Mesendoderm (in vitro differentiated cells): ENCODE measurements at regions not wholly inside any gene's neighbourhood (a gene's known extent, or its start where the extent isn't known, plus 50 kb on each side); places are given as distances from the start of the nearest gene placed in this dataset.

Experiments
- DNase-seq: peaks from one replicate; pipeline ENCODE4 v3.0.0; 2013
- H2AK5ac ChIP-seq: 2 replicates; pipeline ENCODE4 v1.6.1; 2013; ENCODE audit warnings: low read length, inconsistent platforms
- H2BK120ac ChIP-seq: 2 replicates; pipeline ENCODE4 v1.6.1; 2013; ENCODE audit warnings: low read depth, mild to moderate bottlenecking, low read length, moderate library complexity, mixed read lengths
- H2BK15ac ChIP-seq: replicated peaks from 2 replicates; pipeline ENCODE4 v1.6.1; 2013; ENCODE audit warnings: low read depth, mild to moderate bottlenecking, moderate library complexity
- H2BK5ac ChIP-seq: 2 replicates; pipeline ENCODE4 v1.6.1; 2013; ENCODE audit warnings: low read length, inconsistent platforms
- H3K18ac ChIP-seq: 2 replicates; pipeline ENCODE4 v1.6.1; 2013; ENCODE audit warnings: mild to moderate bottlenecking, low read length, mixed read lengths
- H3K23ac ChIP-seq: one replicate; pipeline ENCODE4 v1.6.1; 2013; ENCODE audit warnings: low read length
- H3K27ac ChIP-seq: 2 replicates; pipeline ENCODE4 v1.5.1; 2013; ENCODE audit warnings: low read depth, mild to moderate bottlenecking, inconsistent platforms, low read length, moderate library complexity
- H3K27me3 ChIP-seq: 2 replicates; pipeline ENCODE4 v1.6.1; 2013; ENCODE audit warnings: low read length, control low read depth, mild to moderate bottlenecking, inconsistent platforms; ENCODE audit not compliant: insufficient read depth, poor library complexity
- H3K36me3 ChIP-seq: 2 replicates; pipeline ENCODE4 v1.6.1; 2013; ENCODE audit warnings: low read length, inconsistent platforms; ENCODE audit not compliant: control insufficient read depth, insufficient read depth
- H3K4ac ChIP-seq: one replicate; pipeline ENCODE4 v1.6.1; 2013; ENCODE audit warnings: low read depth, mild to moderate bottlenecking, low read length, moderate library complexity
- H3K4me1 ChIP-seq: 2 replicates; pipeline ENCODE4 v1.6.1; 2013; ENCODE audit warnings: low read depth, low read length, inconsistent platforms; ENCODE audit not compliant: control insufficient read depth
- H3K4me2 ChIP-seq: 2 replicates; pipeline ENCODE4 v1.6.1; 2013; ENCODE audit warnings: low read length
- H3K4me3 ChIP-seq: 2 replicates; pipeline ENCODE4 v1.5.1; 2013; ENCODE audit warnings: mild to moderate bottlenecking, low read length
- H3K56ac ChIP-seq: one replicate; pipeline ENCODE4 v1.6.1; 2013; ENCODE audit warnings: low read length
- H3K79me1 ChIP-seq: 2 replicates; pipeline ENCODE4 v1.6.1; 2013; ENCODE audit warnings: low read length, inconsistent platforms
- H3K79me2 ChIP-seq: 2 replicates; pipeline ENCODE4 v1.6.1; 2013; ENCODE audit warnings: mild to moderate bottlenecking, low read length; ENCODE audit not compliant: control insufficient read depth, insufficient read depth
- H3K9ac ChIP-seq: 2 replicates; pipeline ENCODE4 v1.6.1; 2013; ENCODE audit warnings: low read length, inconsistent platforms
- H4K5ac ChIP-seq: one replicate; pipeline ENCODE4 v1.6.1; 2013; ENCODE audit warnings: low read length
- H4K8ac ChIP-seq: one replicate; pipeline ENCODE4 v1.6.1; 2013; ENCODE audit warnings: low read depth, mild to moderate bottlenecking, control low read depth, low read length, moderate library complexity
- WGBS: extraction: QIAGEN DNeasy Blood & Tissue Kit; methylation state at CpG from one replicate; pipeline ENCODE4 v1.1.7; 2013; ENCODE audit warnings: low lambda C conversion rate, missing lambda C conversion rate; ENCODE audit not compliant: insufficient coverage; ENCODE audit errors: extremely low coverage; 5-methylcytosine and 5-hydroxymethylcytosine counted together

- DNase-seq: no peak
- Histone ChIP-seq H3K4ac (no peak overlapping the region), H3K4me2 (no peak overlapping the region), H2BK120ac (no peak overlapping the region), H3K4me3 (no peak overlapping the region), H3K27ac (no peak overlapping the region), H2BK5ac (no peak overlapping the region), H3K36me3 (no peaks in the 10 kb centered on the region), H3K79me2 (no peaks in the 10 kb centered on the region), H4K8ac (no peak overlapping the region), H2BK15ac (no peak overlapping the region), H2AK5ac (no peak overlapping the region), H3K9ac (no peak overlapping the region), H3K79me1 (no peaks in the 10 kb centered on the region), H4K5ac (no peak overlapping the region), H3K56ac (no peak overlapping the region), H3K4me1 (no peaks in the 10 kb centered on the region), H3K18ac (no peak overlapping the region), H3K27me3 (no peaks in the 10 kb centered on the region), H3K23ac (no peak overlapping the region)
- WGBS: no CpG with 5 or more reads among the region's 3 CpGs
Observed at GRCh38 chr2:196241175-196241574, 69.8 kb upstream of the STK17B start.

- no peaks in the 10 kb centered on the region for H3K36me3 ChIP-seq
- no peak overlapping the region for H2BK5ac ChIP-seq
- H2BK15ac ChIP-seq: no peak overlapping the region
- H3K79me2 ChIP-seq: no peaks in the 10 kb centered on the region
- H2BK120ac ChIP-seq: no peak overlapping the region
- no peaks in the 10 kb centered on the region for H3K4me1 ChIP-seq
- H2AK5ac ChIP-seq: no peak overlapping the region
- no peak overlapping the region for H3K4me2 ChIP-seq
- no peak for DNase-seq
- H3K4ac ChIP-seq: no peak overlapping the region
- H4K8ac ChIP-seq: no peak overlapping the region
- no peak overlapping the region for H3K18ac ChIP-seq
- H4K5ac ChIP-seq: no peak overlapping the region
- no peak overlapping the region for H3K27ac ChIP-seq
- no peak overlapping the region for H3K56ac ChIP-seq
- no peaks in the 10 kb centered on the region for H3K79me1 ChIP-seq
- no peak overlapping the region for H3K4me3 ChIP-seq
- WGBS: no CpG with 5 or more reads among the region's 7 CpGs
- H3K9ac ChIP-seq: no peak overlapping the region
- H3K23ac ChIP-seq: no peak overlapping the region
- H3K27me3 ChIP-seq: no peaks in the 10 kb centered on the region
Observed at GRCh38 chr2:196242131-196242620, 70.8 kb upstream of the STK17B start.

GRCh38 chr2:196244516-196244915, 73.1 kb upstream of the STK17B start:
- no peak overlapping the region for H3K56ac ChIP-seq
- no peak overlapping the region for H4K5ac ChIP-seq
- no peak for DNase-seq
- no peak overlapping the region for H2BK15ac ChIP-seq
- H3K79me2 ChIP-seq: no peaks in the 10 kb centered on the region
- H3K4ac ChIP-seq: no peak overlapping the region
- WGBS: no CpG with 5 or more reads among the region's 2 CpGs
- H3K27me3 ChIP-seq: no peaks in the 10 kb centered on the region
- H3K36me3 ChIP-seq: no peaks in the 10 kb centered on the region
- H3K27ac ChIP-seq: no peak overlapping the region
- H2BK5ac ChIP-seq: no peak overlapping the region
- no peak overlapping the region for H4K8ac ChIP-seq
- no peak overlapping the region for H3K4me2 ChIP-seq
- no peak overlapping the region for H3K23ac ChIP-seq
- no peak overlapping the region for H3K9ac ChIP-seq
- H3K4me1 ChIP-seq: no peaks in the 10 kb centered on the region
- no peak overlapping the region for H2BK120ac ChIP-seq
- H3K4me3 ChIP-seq: no peak overlapping the region
- no peaks in the 10 kb centered on the region for H3K79me1 ChIP-seq
- H2AK5ac ChIP-seq: no peak overlapping the region
- H3K18ac ChIP-seq: no peak overlapping the region

- no peaks in the 10 kb centered on the region for H3K27me3 ChIP-seq
- no peak overlapping the region for H3K4me3 ChIP-seq
- H3K79me2 ChIP-seq: no peaks in the 10 kb centered on the region
- no peak overlapping the region for H2BK15ac ChIP-seq
- no peak overlapping the region for H3K27ac ChIP-seq
- H3K36me3 ChIP-seq: no peaks in the 10 kb centered on the region
- H4K5ac ChIP-seq: no peak overlapping the region
- H3K18ac ChIP-seq: no peak overlapping the region
- no peak overlapping the region for H3K9ac ChIP-seq
- H2BK5ac ChIP-seq: no peak overlapping the region
- H3K56ac ChIP-seq: no peak overlapping the region
- H2BK120ac ChIP-seq: no peak overlapping the region
- no peak overlapping the region for H3K4me2 ChIP-seq
- H3K79me1 ChIP-seq: no peaks in the 10 kb centered on the region
- no peak overlapping the region for H3K4ac ChIP-seq
- DNase-seq: no peak
- H2AK5ac ChIP-seq: no peak overlapping the region
- no CpG with 5 or more reads among the region's 4 CpGs for WGBS
- H3K4me1 ChIP-seq: no peaks in the 10 kb centered on the region
- no peak overlapping the region for H3K23ac ChIP-seq
- no peak overlapping the region for H4K8ac ChIP-seq
Observed at GRCh38 chr2:196244966-196245365, 73.6 kb upstream of the STK17B start.

GRCh38 chr2:196245378-196246140, 74.2 kb upstream of the STK17B start:
- Histone ChIP-seq H2BK120ac (no peak overlapping the region), H2AK5ac (no peak overlapping the region), H2BK5ac (no peak overlapping the region), H3K4me2 (no peak overlapping the region), H3K79me2 (no peaks in the 10 kb centered on the region), H3K56ac (no peak overlapping the region), H3K18ac (no peak overlapping the region), H3K4me1 (no peaks in the 10 kb centered on the region), H3K27ac (no peak overlapping the region), H3K9ac (no peak overlapping the region), H3K36me3 (no peaks in the 10 kb centered on the region), H3K4me3 (no peak overlapping the region), H4K5ac (no peak overlapping the region), H3K27me3 (no peaks in the 10 kb centered on the region), H4K8ac (no peak overlapping the region), H3K23ac (no peak overlapping the region), H3K79me1 (no peaks in the 10 kb centered on the region), H3K4ac (no peak overlapping the region), H2BK15ac (no peak overlapping the region)
- DNase-seq: no peak
- no CpG with 5 or more reads among the region's 4 CpGs for WGBS
